DOHH2 (cell line): ENCODE measurements at regions not wholly inside any gene's neighbourhood (a gene's known extent, or its start where the extent isn't known, plus 50 kb on each side); places are given as distances from the start of the nearest gene placed in this dataset.

ENCODE experiments used
- H3F3A ChIP-seq: fragments of 200-600 bp; sonication (generic), shearing (Covaris generic); 2 replicates; pipeline ENCODE4 v1.6.0; 2016; ENCODE audit warnings: antibody characterized with exemption, mild to moderate bottlenecking; ENCODE audit not compliant: control insufficient read depth, insufficient read depth
- H3K27ac ChIP-seq: fragments of 200-600 bp; sonication (generic); 2 replicates; pipeline ENCODE4 v1.5.1; 2014; ENCODE audit warnings: low read depth, mild to moderate bottlenecking, low read length, moderate library complexity
- H3K27me3 ChIP-seq: fragments of 200-600 bp; sonication (generic); 2 replicates; pipeline ENCODE4 v1.6.1; 2014; ENCODE audit warnings: mild to moderate bottlenecking, low read length, mixed read lengths; ENCODE audit not compliant: control insufficient read depth
- H3K36me3 ChIP-seq: fragments of 200-600 bp; sonication (generic); 2 replicates; pipeline ENCODE4 v1.6.1; 2014; ENCODE audit warnings: mild to moderate bottlenecking, low read length, moderate library complexity, mixed read lengths; ENCODE audit not compliant: control insufficient read depth
- H3K4me1 ChIP-seq: fragments of 200-600 bp; sonication (generic); 2 replicates; pipeline ENCODE4 v1.6.1; 2014; ENCODE audit warnings: mild to moderate bottlenecking, low read length, mixed read lengths; ENCODE audit not compliant: control insufficient read depth
- H3K4me2 ChIP-seq: fragments of 200-600 bp; sonication (generic); 2 replicates; pipeline ENCODE4 v1.6.0; 2014; ENCODE audit warnings: mild to moderate bottlenecking, low read length, moderate library complexity
- H3K4me3 ChIP-seq: fragments of 200-600 bp; sonication (generic); 2 replicates; pipeline ENCODE4 v1.5.1; 2014; ENCODE audit warnings: mild to moderate bottlenecking, low read length, mixed read lengths
- H3K79me2 ChIP-seq: fragments of 200-600 bp; sonication (generic); 2 replicates; pipeline ENCODE4 v1.6.1; 2014; ENCODE audit warnings: mild to moderate bottlenecking, low read length, mixed read lengths; ENCODE audit not compliant: control insufficient read depth
- H3K9me2 ChIP-seq: fragments of 200-600 bp; sonication (generic); replicated peaks from 2 replicates; pipeline ENCODE4 v1.6.1; 2014; ENCODE audit warnings: mild to moderate bottlenecking, low read length, mixed read lengths; ENCODE audit not compliant: control insufficient read depth
- H3K9me3 ChIP-seq: fragments of 200-600 bp; sonication (generic); 2 replicates; pipeline ENCODE4 v1.6.1; 2014; ENCODE audit warnings: antibody characterized with exemption, low read length, mixed read lengths; ENCODE audit not compliant: control insufficient read depth, insufficient read depth
- H4K20me1 ChIP-seq: fragments of 200-600 bp; sonication (generic); 2 replicates; pipeline ENCODE4 v1.6.0; 2014; ENCODE audit warnings: low read depth, mild to moderate bottlenecking, antibody characterized with exemption, low read length, moderate library complexity; ENCODE audit not compliant: control insufficient read depth, insufficient read depth
- EZH2phosphoT487 ChIP-seq: fragments of 200-600 bp; sonication (generic); IDR thresholded peaks from 2 replicates; pipeline ENCODE4 v1.6.1; 2017; ENCODE audit warnings: borderline replicate concordance, mild to moderate bottlenecking, antibody characterized with exemption, low read length, moderate library complexity, mixed read lengths
- TF ChIP-seq, protein P1 (sequence below): fragments of 200-600 bp; sonication (generic); IDR thresholded peaks from one replicate; pipeline ENCODE4 v1.5.1; 2014; ENCODE audit warnings: antibody characterized with exemption, mild to moderate bottlenecking, low read depth, low read length; ENCODE audit not compliant: poor library complexity, severe bottlenecking

GRCh38 chr10:117729156-117729555, 186.6 kb downstream of the EMX2 start:
- no peak overlapping the region for H3K27ac ChIP-seq
- H4K20me1 ChIP-seq: no peaks in the 10 kb centered on the region
- H3K4me2 ChIP-seq: no peak overlapping the region
- H3K27me3 ChIP-seq: no peaks in the 10 kb centered on the region; the same call in 1 of the 2 replicates
- H3K4me3 ChIP-seq: no peak overlapping the region
- no peaks in the 10 kb centered on the region for H3K9me3 ChIP-seq
- H3K79me2 ChIP-seq: no peaks in the 10 kb centered on the region
- no peaks in the 10 kb centered on the region for H3K9me2 ChIP-seq
- TF ChIP-seq, protein P1, sequence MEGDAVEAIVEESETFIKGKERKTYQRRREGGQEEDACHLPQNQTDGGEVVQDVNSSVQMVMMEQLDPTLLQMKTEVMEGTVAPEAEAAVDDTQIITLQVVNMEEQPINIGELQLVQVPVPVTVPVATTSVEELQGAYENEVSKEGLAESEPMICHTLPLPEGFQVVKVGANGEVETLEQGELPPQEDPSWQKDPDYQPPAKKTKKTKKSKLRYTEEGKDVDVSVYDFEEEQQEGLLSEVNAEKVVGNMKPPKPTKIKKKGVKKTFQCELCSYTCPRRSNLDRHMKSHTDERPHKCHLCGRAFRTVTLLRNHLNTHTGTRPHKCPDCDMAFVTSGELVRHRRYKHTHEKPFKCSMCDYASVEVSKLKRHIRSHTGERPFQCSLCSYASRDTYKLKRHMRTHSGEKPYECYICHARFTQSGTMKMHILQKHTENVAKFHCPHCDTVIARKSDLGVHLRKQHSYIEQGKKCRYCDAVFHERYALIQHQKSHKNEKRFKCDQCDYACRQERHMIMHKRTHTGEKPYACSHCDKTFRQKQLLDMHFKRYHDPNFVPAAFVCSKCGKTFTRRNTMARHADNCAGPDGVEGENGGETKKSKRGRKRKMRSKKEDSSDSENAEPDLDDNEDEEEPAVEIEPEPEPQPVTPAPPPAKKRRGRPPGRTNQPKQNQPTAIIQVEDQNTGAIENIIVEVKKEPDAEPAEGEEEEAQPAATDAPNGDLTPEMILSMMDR: no peak
- TF ChIP-seq EZH2phosphoT487: no peak
- no peaks in the 10 kb centered on the region for H3K36me3 ChIP-seq
- H3K4me1 ChIP-seq: no peaks in the 10 kb centered on the region
- H3F3A ChIP-seq: no peaks in the 10 kb centered on the region

GRCh38 chr10:117731121-117731791, 188.7 kb downstream of the EMX2 start:
- no peaks in the 10 kb centered on the region for H3K36me3 ChIP-seq
- H3K4me2 ChIP-seq: no peak overlapping the region
- H3K4me1 ChIP-seq: no peaks in the 10 kb centered on the region
- no peaks in the 10 kb centered on the region for H3K79me2 ChIP-seq
- no peaks in the 10 kb centered on the region for H3K9me2 ChIP-seq
- H3K4me3 ChIP-seq: no peak overlapping the region
- no peaks in the 10 kb centered on the region for H3K9me3 ChIP-seq
- TF ChIP-seq, protein P1: no peak
- TF ChIP-seq EZH2phosphoT487: no peak
- no peak overlapping the region for H3K27ac ChIP-seq
- H4K20me1 ChIP-seq: no peaks in the 10 kb centered on the region
- no peaks in the 10 kb centered on the region for H3F3A ChIP-seq
- no peaks in the 10 kb centered on the region; the same call in 1 of the 2 replicates for H3K27me3 ChIP-seq

- Histone ChIP-seq H3K4me2 (no peak overlapping the region), H3K9me2 (no peaks in the 10 kb centered on the region), H3K27ac (no peak overlapping the region), H3K27me3 (no peaks in the 10 kb centered on the region), H3K36me3 (no peaks in the 10 kb centered on the region), H4K20me1 (no peaks in the 10 kb centered on the region), H3K4me3 (no peak overlapping the region), H3K9me3 (no peaks in the 10 kb centered on the region), H3K4me1 (no peaks in the 10 kb centered on the region), H3F3A (no peaks in the 10 kb centered on the region), H3K79me2 (no peaks in the 10 kb centered on the region)
- TF ChIP-seq, protein P1: no peak
- no peak for TF ChIP-seq EZH2phosphoT487
Observed at GRCh38 chr10:117734731-117735405, 192.3 kb downstream of the EMX2 start.
